ENCODE measurements at regions not wholly inside any gene's neighbourhood (a gene's known extent, or its start where the extent isn't known, plus 50 kb on each side); places are given as distances from the start of the nearest gene placed in this dataset.

DNA sequence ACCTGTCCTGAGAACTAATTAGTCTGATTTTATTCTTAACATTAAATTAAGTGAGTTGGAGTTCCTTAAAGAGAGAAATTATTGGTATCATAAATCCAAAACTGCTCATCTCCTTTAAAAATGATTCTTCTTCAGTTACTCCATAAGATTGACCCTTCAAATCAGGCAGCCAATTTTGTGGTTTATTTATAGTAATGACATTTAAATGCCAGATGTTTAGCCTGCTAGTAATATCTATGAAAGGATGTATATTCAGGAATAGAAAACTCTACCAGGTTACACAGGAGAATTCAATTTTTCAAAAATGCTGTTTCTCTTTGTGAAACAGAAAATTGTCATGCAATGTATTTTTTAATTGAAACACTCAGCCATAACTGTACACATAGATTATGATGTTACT lies 457.8 kb upstream of the ROBO2 start:
- TF ChIP-seq, protein P1, sequence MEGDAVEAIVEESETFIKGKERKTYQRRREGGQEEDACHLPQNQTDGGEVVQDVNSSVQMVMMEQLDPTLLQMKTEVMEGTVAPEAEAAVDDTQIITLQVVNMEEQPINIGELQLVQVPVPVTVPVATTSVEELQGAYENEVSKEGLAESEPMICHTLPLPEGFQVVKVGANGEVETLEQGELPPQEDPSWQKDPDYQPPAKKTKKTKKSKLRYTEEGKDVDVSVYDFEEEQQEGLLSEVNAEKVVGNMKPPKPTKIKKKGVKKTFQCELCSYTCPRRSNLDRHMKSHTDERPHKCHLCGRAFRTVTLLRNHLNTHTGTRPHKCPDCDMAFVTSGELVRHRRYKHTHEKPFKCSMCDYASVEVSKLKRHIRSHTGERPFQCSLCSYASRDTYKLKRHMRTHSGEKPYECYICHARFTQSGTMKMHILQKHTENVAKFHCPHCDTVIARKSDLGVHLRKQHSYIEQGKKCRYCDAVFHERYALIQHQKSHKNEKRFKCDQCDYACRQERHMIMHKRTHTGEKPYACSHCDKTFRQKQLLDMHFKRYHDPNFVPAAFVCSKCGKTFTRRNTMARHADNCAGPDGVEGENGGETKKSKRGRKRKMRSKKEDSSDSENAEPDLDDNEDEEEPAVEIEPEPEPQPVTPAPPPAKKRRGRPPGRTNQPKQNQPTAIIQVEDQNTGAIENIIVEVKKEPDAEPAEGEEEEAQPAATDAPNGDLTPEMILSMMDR (IDR thresholded peaks at IDR 0.05): no peak
- intact Hi-C loops (cut with micrococcal nuclease): no loop called here
- Histone ChIP-seq H3K9ac (ENCODE audit: insufficient read depth, low read length, poor library complexity, severe bottlenecking) (no peak overlapping the region), H3K79me2 (ENCODE audit: insufficient read depth, low read length) (no peaks in the 10 kb centered on the region), H2AFZ (ENCODE audit: insufficient read depth, low read depth, low read length, poor library complexity, severe bottlenecking) (no peak overlapping the region), H3K4me3 (replicated peaks in 1 of 3; ENCODE audit: low read depth in 2 of 3, low read length in 3 of 3) (no peak overlapping the region), H4K20me1 (ENCODE audit: insufficient read depth, low read length) (no peaks in the 10 kb centered on the region), H3K9me3 (replicated peaks in 1 of 2; ENCODE audit: control insufficient read depth in 1 of 2, insufficient read depth in 1 of 2, low read length in 2 of 2) (no peaks in the 10 kb centered on the region), H3K27ac (ENCODE audit: low read depth in 1 of 2, low read length in 2 of 2) (no peak overlapping the region), H3K4me2 (replicated peaks; ENCODE audit: extremely low read depth, low read length, poor library complexity, severe bottlenecking) (no peak overlapping the region), H3K36me3 (replicated peaks in 1 of 2; ENCODE audit: control insufficient read depth in 1 of 2, insufficient read depth in 2 of 2, low read length in 2 of 2) (no peaks in the 10 kb centered on the region), H3K4me1 (ENCODE audit: control insufficient read depth in 1 of 2, insufficient read depth in 2 of 2, low read length in 2 of 2) (no peaks in the 10 kb centered on the region), H3K27me3 (ENCODE audit: control insufficient read depth in 2 of 2, insufficient read depth in 2 of 2, low read length in 2 of 2) (no peaks in the 10 kb centered on the region)
- DNase-seq: no peak
- no peaks in the 10 kb centered on the region for H3K4me1 Mint-ChIP-seq
- H3K27ac Mint-ChIP-seq: no peak overlapping the region
- peaks cover 0 to 1% (median 0%) of the 10 kb centered on the region in 3 donors for H3K27me3 Mint-ChIP-seq (ENCODE audit: low read depth in 3 of 3)
- no peaks in the 10 kb centered on the region for H3K9me3 Mint-ChIP-seq
- no peaks in the 10 kb centered on the region for H3K36me3 Mint-ChIP-seq
- H3K4me3 Mint-ChIP-seq: no peak overlapping the region

DNA sequence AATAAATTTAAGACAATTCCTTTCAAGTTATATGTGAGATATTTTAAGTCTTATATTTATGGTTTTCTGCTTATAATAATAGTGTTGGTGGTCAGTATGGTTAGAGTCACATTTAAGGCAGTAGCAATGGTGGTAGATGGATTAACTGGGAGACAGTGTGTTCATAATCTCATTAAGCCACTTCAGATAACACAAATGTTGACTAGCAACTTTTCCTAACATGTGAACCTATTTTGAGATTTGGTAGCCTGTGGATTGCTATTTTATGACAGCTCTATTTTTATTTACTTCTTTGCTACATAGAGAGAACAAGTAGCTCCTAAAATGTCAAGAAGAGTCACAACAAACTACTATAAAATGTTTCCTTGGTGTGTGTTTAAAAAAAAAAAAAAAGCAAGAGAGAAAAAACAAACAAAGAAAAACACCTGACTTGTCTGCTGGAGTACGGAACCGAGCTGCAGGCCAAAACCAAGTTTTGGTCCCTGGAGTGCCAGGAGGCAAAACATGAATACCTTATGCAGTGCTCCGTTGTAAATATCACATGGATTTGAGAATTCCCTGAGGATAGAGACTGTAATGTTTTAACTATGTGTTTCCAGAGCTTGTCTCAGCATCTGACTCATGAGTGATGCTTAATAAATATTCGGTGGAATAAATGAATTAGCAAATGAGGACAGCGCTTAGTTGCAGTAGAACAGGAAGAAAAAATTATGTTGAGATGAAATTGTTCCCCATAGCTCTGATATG lies 457.1 kb upstream of the ROBO2 start:
- no peaks in the 10 kb centered on the region for H4K20me1 ChIP-seq (ENCODE audit: insufficient read depth, low read length)
- Mint-ChIP-seq H3K4me3 (no peak overlapping the region), H3K36me3 (no peaks in the 10 kb centered on the region), H3K27me3 (ENCODE audit: low read depth in 3 of 3) (peaks cover 0 to 1% (median 0%) of the 10 kb centered on the region in 3 donors), H3K4me1 (no peaks in the 10 kb centered on the region), H3K27ac (no peak overlapping the region), H3K9me3 (peaks cover 0 to 3% (median 0%) of the 10 kb centered on the region in 7 donors)
- H3K9ac ChIP-seq (ENCODE audit: insufficient read depth, low read length, poor library complexity, severe bottlenecking): no peak overlapping the region
- no peaks in the 10 kb centered on the region for H3K27me3 ChIP-seq (ENCODE audit: control insufficient read depth in 2 of 2, insufficient read depth in 2 of 2, low read length in 2 of 2)
- DNase-seq: no peak
- no peak overlapping the region for H2AFZ ChIP-seq (ENCODE audit: insufficient read depth, low read depth, low read length, poor library complexity, severe bottlenecking)
- H3K27ac ChIP-seq (ENCODE audit: low read depth in 1 of 2, low read length in 2 of 2): no peak overlapping the region
- 79% methylated on average over 3 of the region's 5 CpGs for WGBS (ENCODE audit: insufficient coverage)
- no peaks in the 10 kb centered on the region for H3K4me1 ChIP-seq (ENCODE audit: control insufficient read depth in 1 of 2, insufficient read depth in 2 of 2, low read length in 2 of 2)
- H3K36me3 ChIP-seq (replicated peaks in 1 of 2; ENCODE audit: control insufficient read depth in 1 of 2, insufficient read depth in 2 of 2, low read length in 2 of 2): no peaks in the 10 kb centered on the region
- no peaks in the 10 kb centered on the region for H3K9me3 ChIP-seq (replicated peaks in 1 of 2; ENCODE audit: control insufficient read depth in 1 of 2, insufficient read depth in 1 of 2, low read length in 2 of 2)
- TF ChIP-seq, protein P1 (IDR thresholded peaks at IDR 0.05): no peak
- H3K4me2 ChIP-seq (replicated peaks; ENCODE audit: extremely low read depth, low read length, poor library complexity, severe bottlenecking): no peak overlapping the region
- H3K4me3 ChIP-seq (replicated peaks in 1 of 3; ENCODE audit: low read depth in 2 of 3, low read length in 3 of 3): no peak overlapping the region
- no peaks in the 10 kb centered on the region for H3K79me2 ChIP-seq (ENCODE audit: insufficient read depth, low read length)
- intact Hi-C loops (cut with micrococcal nuclease): no loop called here
